HG03103 (cell line): ENCODE measurements at regions not wholly inside any gene's neighbourhood (a gene's known extent, or its start where the extent isn't known, plus 50 kb on each side); places are given as distances from the start of the nearest gene placed in this dataset.

Source experiments
- ATAC-seq: cut with Tn5 transposase; IDR thresholded peaks from one replicate; pipeline ENCODE4 v1.9.1; 2021; ENCODE audit warnings: low read depth; ENCODE audit not compliant: unreplicated experiment

- ATAC-seq = no peak
These were observed 114.6 kb upstream of the ATP1B1 start for GRCh38 chr1:168991667-168992475.

- no peak for ATAC-seq
These were observed 105.1 kb upstream of the ATP1B1 start for GRCh38 chr1:169001353-169001752.

GRCh38 chr1:169003864-169004516 lies 102.5 kb upstream of the ATP1B1 start:
- no peak for ATAC-seq

- no peak for ATAC-seq
These were observed 100.7 kb upstream of the ATP1B1 start for GRCh38 chr1:169005776-169006175.

GRCh38 chr1:169009666-169010065 lies 96.8 kb upstream of the ATP1B1 start:
- no peak for ATAC-seq

GRCh38 chr1:169012416-169012815 lies 94.1 kb upstream of the ATP1B1 start:
- ATAC-seq = peak; percentile 70

GRCh38 chr1:169013821-169014220 lies 92.7 kb upstream of the ATP1B1 start:
- ATAC-seq = no peak

GRCh38 chr1:169015464-169015863 lies 91.0 kb upstream of the ATP1B1 start:
- ATAC-seq = no peak

GRCh38 chr1:169018751-169019150 lies 87.7 kb upstream of the ATP1B1 start:
- no peak for ATAC-seq

- no peak for ATAC-seq
These were observed 87.0 kb upstream of the ATP1B1 start for GRCh38 chr1:169019419-169020058.

- ATAC-seq = no peak
These were observed 85.8 kb upstream of the ATP1B1 start for GRCh38 chr1:169020684-169021083.

- no peak for ATAC-seq
These were observed 83.8 kb upstream of the ATP1B1 start for GRCh38 chr1:169022648-169023047.

GRCh38 chr1:169024255-169024654 lies 82.2 kb upstream of the ATP1B1 start:
- no peak for ATAC-seq

- peak; percentile 93 for ATAC-seq
These were observed 81.7 kb upstream of the ATP1B1 start for GRCh38 chr1:169024800-169025271.

GRCh38 chr1:169025412-169025811 lies 81.1 kb upstream of the ATP1B1 start:
- ATAC-seq = peak; percentile 5

GRCh38 chr1:169027607-169028320 lies 78.7 kb upstream of the ATP1B1 start:
- no peak for ATAC-seq

- no peak for ATAC-seq
These were observed 74.8 kb upstream of the ATP1B1 start for GRCh38 chr1:169031566-169032224.

GRCh38 chr1:169041366-169041765 lies 65.1 kb upstream of the ATP1B1 start:
- no peak for ATAC-seq

GRCh38 chr1:169042377-169042776 lies 64.1 kb upstream of the ATP1B1 start:
- ATAC-seq = no peak

- ATAC-seq = no peak
These were observed 62.7 kb upstream of the ATP1B1 start for GRCh38 chr1:169043823-169044222.
